ENCODE measurements at regions not wholly inside any gene's neighbourhood (a gene's known extent, or its start where the extent isn't known, plus 50 kb on each side); places are given as distances from the start of the nearest gene placed in this dataset.

GRCh38 chr14:81637639-81638038 lies 104.0 kb upstream of the SEL1L start:
- H2AFZ ChIP-seq (ENCODE audit: low read length): no peak overlapping the region
- no peaks in the 10 kb centered on the region for H3K79me2 ChIP-seq (ENCODE audit: insufficient read depth, low read depth, low read length)
- no peak overlapping the region for H3K4me3 ChIP-seq (ENCODE audit: low read depth, low read length, poor library complexity, severe bottlenecking)
- no peaks in the 10 kb centered on the region for H4K20me1 ChIP-seq (ENCODE audit: insufficient read depth, low read length)
- BruUV-seq (replicated peaks): no TSS peak
- ChIA-PET CTCF (ENCODE audit: unreplicated experiment) (no interaction called here), POLR2A (no interaction called here)
- H3K27ac ChIP-seq (ENCODE audit: low read depth, low read length, poor library complexity, severe bottlenecking): no peak overlapping the region
- no peaks in the 10 kb centered on the region for H3K36me3 ChIP-seq (ENCODE audit: insufficient read depth, low read length)
- no peaks in the 10 kb centered on the region for H3K9me2 ChIP-seq (ENCODE audit: insufficient read depth, low read length)
- DNase-seq (ENCODE audit: low spot score): no peak
- intact Hi-C loops (cut with micrococcal nuclease; ENCODE audit: unreplicated experiment): no loop called here
- no peaks in the 10 kb centered on the region for H3K4me1 ChIP-seq (ENCODE audit: insufficient read depth, low read length, poor library complexity, severe bottlenecking)
- no peak overlapping the region for H3K4me2 ChIP-seq (ENCODE audit: low read length)
- no peak for TF ChIP-seq EZH2phosphoT487 (IDR thresholded peaks at IDR 0.05; ENCODE audit: borderline replicate concordance, low read depth, low read length)
- TF ChIP-seq CTCF (conservative IDR thresholded peaks at IDR 0.05; ENCODE audit: low read length): no peak
- no peaks in the 10 kb centered on the region for H3K9me3 ChIP-seq (ENCODE audit: low read length)

- Histone ChIP-seq H3K9me2 (ENCODE audit: insufficient read depth, low read length) (no peaks in the 10 kb centered on the region), H3K4me1 (ENCODE audit: insufficient read depth, low read length, poor library complexity, severe bottlenecking) (no peaks in the 10 kb centered on the region), H3K9me3 (ENCODE audit: low read length) (no peaks in the 10 kb centered on the region), H3K4me3 (ENCODE audit: low read depth, low read length, poor library complexity, severe bottlenecking) (no peak overlapping the region), H3K27ac (ENCODE audit: low read depth, low read length, poor library complexity, severe bottlenecking) (no peak overlapping the region), H3K4me2 (ENCODE audit: low read length) (no peak overlapping the region), H3K79me2 (ENCODE audit: insufficient read depth, low read depth, low read length) (no peaks in the 10 kb centered on the region), H3K36me3 (ENCODE audit: insufficient read depth, low read length) (no peaks in the 10 kb centered on the region), H2AFZ (ENCODE audit: low read length) (no peak overlapping the region), H4K20me1 (ENCODE audit: insufficient read depth, low read length) (no peaks in the 10 kb centered on the region)
- DNase-seq (ENCODE audit: low spot score): no peak
- no TSS peak for BruUV-seq (replicated peaks)
- POLR2A ChIA-PET: no interaction called here
- TF ChIP-seq CTCF (conservative IDR thresholded peaks at IDR 0.05; ENCODE audit: low read length) (no peak), EZH2phosphoT487 (IDR thresholded peaks at IDR 0.05; ENCODE audit: borderline replicate concordance, low read depth, low read length) (no peak)
- CTCF ChIA-PET (ENCODE audit: unreplicated experiment): no interaction called here
- intact Hi-C loops (cut with micrococcal nuclease; ENCODE audit: unreplicated experiment): no loop called here
Observed at GRCh38 chr14:81638656-81639280, 105.1 kb upstream of the SEL1L start.

GRCh38 chr14:81653626-81654025 lies 120.0 kb upstream of the SEL1L start:
- no peak for DNase-seq (ENCODE audit: low spot score)
- no peak overlapping the region for H3K27ac ChIP-seq (ENCODE audit: low read depth, low read length, poor library complexity, severe bottlenecking)
- H3K9me2 ChIP-seq (ENCODE audit: insufficient read depth, low read length): no peaks in the 10 kb centered on the region
- no peaks in the 10 kb centered on the region for H3K4me1 ChIP-seq (ENCODE audit: insufficient read depth, low read length, poor library complexity, severe bottlenecking)
- intact Hi-C loops (cut with micrococcal nuclease; ENCODE audit: unreplicated experiment): no loop called here
- H4K20me1 ChIP-seq (ENCODE audit: insufficient read depth, low read length): no peaks in the 10 kb centered on the region
- no peaks in the 10 kb centered on the region for H3K79me2 ChIP-seq (ENCODE audit: insufficient read depth, low read depth, low read length)
- no peaks in the 10 kb centered on the region for H3K9me3 ChIP-seq (ENCODE audit: low read length)
- POLR2A ChIA-PET: interaction anchor here (0.6 kb wide), 1 partner anchor 52 kb away, joined by 3 read pairs; no protein-coding TSS in a partner anchor
- no peaks in the 10 kb centered on the region for H3K36me3 ChIP-seq (ENCODE audit: insufficient read depth, low read length)
- H2AFZ ChIP-seq (ENCODE audit: low read length): no peak overlapping the region
- no peak for TF ChIP-seq EZH2phosphoT487 (IDR thresholded peaks at IDR 0.05; ENCODE audit: borderline replicate concordance, low read depth, low read length)
- no peak for TF ChIP-seq CTCF (conservative IDR thresholded peaks at IDR 0.05; ENCODE audit: low read length)
- BruUV-seq (replicated peaks): no TSS peak
- H3K4me2 ChIP-seq (ENCODE audit: low read length): no peak overlapping the region
- CTCF ChIA-PET (ENCODE audit: unreplicated experiment): no interaction called here
- no peak overlapping the region for H3K4me3 ChIP-seq (ENCODE audit: low read depth, low read length, poor library complexity, severe bottlenecking)

Data from OCI-LY7 (cell line).